A172 (cell line): ENCODE measurements at regions not wholly inside any gene's neighbourhood (a gene's known extent, or its start where the extent isn't known, plus 50 kb on each side); places are given as distances from the start of the nearest gene placed in this dataset.

Experiments
- DNase-seq: peaks from one replicate; pipeline ENCODE4 v3.0.0-alpha.2; 2015; ENCODE audit warnings: low spot score

GRCh38 chr15:77541421-77542181 lies 91.1 kb downstream of the LINGO1 start:
- DNase-seq: no peak

- no peak for DNase-seq
Observed at GRCh38 chr15:77540312-77541060, 92.2 kb downstream of the LINGO1 start.

- no peak for DNase-seq
Observed at GRCh38 chr15:77538793-77539497, 93.8 kb downstream of the LINGO1 start.

GRCh38 chr15:77538027-77538451 lies 94.7 kb downstream of the LINGO1 start:
- DNase-seq: no peak

GRCh38 chr15:77537006-77537405 lies 95.7 kb downstream of the LINGO1 start:
- DNase-seq: no peak

- no peak for DNase-seq
Observed at GRCh38 chr15:77535845-77536244, 96.9 kb downstream of the LINGO1 start.
